ENCODE measurements at regions not wholly inside any gene's neighbourhood (a gene's known extent, or its start where the extent isn't known, plus 50 kb on each side); places are given as distances from the start of the nearest gene placed in this dataset.
"Not testable (repeated sequence)": the region's sequence is repeated elsewhere in the genome, so short reads cannot be mapped to it uniquely, and the experiment has no call there.

DNA sequence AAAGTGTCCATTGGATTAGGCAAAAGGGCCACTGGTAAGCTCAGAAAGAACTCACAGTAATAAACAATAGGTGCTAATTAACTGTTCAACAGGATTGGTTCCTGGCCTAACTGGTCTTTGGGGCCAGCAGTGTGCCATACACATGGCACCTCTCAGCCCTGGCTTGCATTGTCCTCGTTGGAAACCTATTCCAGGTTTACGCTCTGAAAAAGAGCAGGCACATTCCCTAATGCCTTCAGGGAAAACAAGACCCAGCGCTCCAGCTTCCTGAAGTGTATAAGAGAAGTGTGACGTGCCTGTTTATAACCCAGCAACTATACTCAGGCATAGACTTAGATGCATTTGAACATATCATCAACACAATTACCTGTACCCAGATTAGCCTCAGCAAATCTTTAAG, 51.9 kb upstream of the RBM47 start:
- DNase-seq: no peak

DNA sequence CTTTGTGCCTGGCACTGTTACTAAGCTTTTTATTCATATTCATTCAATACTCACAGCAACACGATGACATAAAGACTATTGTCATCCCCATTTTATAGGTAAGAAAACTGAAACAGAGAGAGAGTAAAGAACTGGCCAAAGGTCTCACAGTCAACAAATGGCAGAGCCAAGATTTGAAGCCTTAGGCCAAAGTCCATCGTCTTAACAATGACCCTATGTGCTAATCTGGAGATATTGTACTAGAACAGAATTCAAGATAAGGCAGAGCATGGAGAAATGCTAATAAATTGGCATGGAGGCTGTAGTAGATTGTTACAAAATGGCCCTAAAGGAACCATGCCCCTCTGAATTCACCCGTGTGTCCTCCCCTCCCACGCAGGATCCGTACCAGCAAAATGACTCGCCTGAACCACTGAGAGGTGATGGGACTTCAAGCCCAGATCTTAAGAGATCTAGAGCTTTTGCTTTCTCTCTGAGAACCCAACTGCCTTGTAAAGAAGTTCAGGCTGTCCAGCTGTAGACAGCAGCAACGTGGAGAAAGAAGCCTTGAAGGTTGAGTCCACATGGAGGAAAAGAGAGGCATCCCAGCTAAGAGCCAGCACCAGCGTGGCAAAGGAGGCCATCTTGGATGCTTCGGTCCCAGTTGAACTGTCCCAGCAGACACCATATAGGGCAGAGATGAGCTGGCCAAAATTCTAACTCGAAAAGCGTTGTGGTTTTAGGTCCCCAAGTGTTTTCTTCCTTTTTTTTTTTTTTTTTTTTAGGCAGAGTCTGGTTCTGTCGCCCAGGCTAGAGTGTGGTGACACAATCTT, 52.8 kb upstream of the RBM47 start:
- no peak for DNase-seq

DNA sequence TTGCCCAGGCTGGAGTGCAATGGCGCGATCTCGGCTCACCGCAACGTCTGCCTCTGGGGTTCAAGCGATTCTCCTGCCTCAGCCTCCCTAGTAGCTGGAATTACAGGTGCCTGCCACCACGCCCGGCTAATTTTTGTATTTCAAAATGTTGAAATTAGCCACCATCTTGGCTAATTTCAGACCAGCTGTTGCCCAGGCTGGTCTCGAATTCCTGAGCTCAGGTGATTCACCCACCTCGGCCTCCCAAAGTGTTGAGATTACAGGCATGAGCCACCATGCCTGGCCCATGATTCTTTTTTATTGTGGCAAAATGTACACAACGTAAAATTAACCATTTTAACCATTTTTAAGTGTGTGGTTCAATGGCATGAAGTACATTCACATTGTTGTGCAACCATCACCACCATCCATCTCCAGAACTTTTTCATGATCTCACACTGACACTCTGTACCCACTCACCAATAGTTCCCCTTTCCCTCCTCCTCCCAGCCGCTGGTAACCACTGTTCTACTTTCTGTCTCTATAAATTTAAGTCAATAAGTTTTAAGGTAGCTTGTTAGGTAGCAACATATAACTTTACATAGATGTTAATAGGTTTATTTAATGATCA, 54.0 kb upstream of the RBM47 start:
- DNase-seq: not testable (repeated sequence)

DNA sequence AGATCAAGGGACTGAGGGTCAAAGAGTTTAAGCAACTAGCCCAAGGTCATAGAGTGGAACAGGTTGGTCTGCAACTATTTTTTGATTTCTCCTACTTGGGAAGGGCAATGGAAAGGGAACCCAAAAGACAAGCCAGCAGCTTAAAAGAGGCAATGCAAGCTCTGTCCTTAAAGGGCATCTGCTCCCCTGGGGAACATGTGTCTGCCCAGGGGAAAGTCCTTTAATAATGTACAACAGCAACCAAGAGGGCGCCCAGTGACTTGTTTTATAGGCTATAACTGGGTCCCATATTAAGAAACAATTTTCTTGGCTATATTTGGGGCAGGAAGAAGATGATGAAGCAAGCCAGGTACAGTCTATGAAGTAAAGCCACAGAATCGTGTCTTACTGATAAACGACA, 54.7 kb upstream of the RBM47 start:
- no peak for DNase-seq

DNA sequence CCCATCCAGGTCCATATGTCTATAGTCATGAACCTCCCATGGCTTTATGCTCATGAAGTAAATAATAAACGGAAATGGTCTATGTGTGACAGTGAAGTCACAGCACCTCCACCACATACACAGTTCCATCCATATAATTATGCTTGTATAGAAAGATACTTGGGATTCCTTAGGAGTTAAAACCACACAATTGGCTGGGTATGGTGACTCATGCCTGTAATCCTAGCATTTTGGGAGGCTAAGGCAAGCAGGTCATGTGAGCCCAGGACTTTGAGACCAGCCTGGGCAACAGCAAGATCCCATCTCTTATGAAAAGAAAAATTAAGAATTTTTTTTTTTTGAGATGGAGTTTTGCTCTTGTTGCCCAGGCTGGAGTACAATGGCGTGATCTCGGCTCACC, 55.6 kb upstream of the RBM47 start:
- peak in 1 of 3 donors; percentile 57 for DNase-seq

DNA sequence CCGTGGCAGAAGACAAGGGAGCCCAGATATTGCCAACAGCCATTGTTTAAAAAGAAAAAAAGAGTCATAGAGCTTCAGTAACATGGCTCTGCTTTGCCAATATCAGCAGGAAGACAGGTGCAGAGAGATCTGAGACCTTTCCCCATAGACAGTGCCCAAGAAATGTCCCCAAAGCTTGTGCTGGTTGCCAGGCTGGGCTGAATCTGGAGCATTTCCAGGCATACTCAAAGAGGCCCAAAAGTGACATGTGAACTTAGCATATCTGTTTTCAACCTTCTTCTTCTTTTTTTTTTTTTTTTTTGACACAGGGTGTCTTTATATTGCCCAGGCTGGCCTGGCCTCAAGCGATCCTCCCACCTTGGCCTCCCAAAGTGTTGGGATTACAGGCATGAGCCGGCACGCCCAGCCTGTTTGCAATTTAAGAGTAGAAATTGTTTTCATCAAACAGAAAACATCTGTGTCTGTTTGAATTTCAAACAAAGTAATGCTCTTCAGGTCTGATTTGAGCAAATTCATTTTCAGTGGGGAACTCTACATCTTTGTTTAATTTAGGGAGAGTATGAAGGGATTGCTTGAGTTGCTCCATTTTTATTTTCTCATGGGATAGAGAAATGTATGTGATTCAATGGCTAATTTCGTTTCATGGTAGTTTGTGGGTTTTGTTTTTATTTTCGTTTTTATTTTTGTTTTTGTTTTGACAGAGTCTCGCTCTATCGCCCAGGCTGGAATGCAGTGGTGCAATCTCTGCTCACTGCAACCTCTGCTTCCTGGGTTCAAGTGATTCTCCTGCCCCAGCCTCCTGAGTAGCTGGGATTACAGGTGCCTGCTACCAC, 56.6 kb upstream of the RBM47 start:
- DNase-seq: no peak

DNA sequence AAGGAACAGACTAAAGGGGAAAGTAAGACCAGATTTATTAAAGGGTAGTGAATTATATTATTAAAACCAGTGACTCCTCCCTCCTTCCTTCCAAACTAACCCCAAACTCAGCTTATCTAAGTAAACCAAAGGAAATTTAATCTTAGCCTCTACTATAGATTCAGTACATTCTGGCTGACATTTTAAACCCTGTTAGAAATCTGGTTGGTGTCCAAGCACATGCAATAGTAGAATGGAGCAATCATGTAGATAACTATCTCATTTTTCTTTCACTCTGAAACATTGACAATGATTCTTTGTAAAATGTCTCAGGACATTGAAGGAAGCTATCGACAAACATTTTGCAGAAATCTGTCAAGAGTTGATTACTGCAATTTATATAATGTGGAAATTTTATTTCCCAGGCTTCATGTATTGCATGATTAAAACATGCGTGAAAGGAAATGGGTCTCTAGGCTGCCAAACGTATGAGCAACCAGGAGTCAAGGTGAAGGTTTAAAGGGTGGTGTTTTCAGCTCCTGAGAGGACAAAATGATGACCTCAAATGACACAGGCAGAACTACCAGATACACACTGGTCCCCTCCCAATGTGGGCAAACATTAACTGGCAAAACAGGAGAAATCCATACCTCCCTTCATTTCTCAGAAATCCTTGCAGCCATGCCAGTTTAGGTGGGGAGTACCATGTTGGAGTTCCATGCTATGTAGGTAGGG, 58.2 kb upstream of the RBM47 start:
- no peak for DNase-seq

DNA sequence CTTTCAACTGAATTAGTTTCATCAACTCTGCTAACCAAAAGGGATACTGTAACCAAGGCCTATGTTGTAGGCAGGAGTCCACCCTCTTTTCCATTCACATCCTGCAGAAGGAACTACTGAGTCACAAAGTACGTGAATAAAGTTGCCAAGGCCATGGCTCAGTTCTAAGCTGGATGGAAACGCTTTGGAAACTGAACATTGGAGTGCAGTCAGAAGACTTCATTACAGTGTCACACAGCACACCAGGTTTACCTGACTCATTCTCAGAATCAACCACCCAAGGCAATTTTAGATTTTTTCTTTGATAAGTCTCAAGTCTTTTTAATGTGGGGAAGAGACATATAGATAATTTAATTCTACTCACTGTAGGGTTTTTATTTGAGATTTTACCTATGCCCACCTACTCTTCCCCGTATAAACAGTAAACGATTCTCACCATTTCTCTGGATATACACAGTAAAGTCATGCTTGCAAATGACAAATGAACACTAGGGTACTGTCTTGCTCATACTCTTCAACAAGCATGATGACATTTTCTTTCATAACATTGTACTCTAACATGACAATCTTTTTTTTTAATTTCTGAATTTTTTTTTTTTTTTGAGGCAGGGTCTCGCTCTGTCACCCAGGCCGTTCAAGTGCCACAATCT, 58.9 kb upstream of the RBM47 start:
- no peak for DNase-seq

DNA sequence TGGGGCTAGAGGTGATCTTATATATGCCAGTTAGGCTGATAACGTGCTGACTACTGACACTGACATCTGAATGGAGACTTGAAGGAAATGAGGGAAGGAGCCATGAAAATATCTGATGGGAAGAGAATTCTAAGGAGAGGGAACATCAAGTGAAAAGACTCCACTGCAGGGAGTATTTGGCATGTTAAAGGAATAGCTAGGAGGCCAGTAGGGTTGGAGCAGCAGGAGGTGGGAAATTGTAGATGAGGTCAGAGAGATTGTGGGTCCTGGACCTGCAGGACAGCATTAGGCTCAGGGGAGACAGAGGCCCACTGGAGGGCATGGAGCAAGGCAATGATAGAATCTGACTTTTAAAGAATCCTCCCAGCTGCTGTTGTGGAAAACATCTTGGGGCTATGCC, 55.8 kb upstream of the NSUN7 start:
- no peak for DNase-seq

DNA sequence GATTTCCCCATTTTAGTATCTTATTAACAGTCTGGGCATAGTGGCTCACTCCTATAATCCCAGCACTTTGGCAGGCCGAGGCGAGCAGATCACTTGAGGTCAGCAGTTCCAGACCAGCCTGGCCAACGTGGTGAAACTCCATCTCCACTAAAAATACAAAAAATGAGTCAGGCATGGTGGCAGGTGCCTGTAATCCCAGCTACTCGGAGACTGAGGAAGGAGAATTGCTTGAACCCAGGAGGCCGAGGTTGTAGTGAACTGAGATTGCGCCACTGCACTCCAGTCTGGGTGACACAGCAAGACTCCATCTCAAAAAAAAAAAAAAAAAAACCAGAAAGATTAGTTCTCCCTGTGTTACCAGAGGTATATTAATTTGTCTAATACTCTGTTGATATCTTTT, 52.3 kb upstream of the NSUN7 start:
- not testable (repeated sequence) for DNase-seq

DNA sequence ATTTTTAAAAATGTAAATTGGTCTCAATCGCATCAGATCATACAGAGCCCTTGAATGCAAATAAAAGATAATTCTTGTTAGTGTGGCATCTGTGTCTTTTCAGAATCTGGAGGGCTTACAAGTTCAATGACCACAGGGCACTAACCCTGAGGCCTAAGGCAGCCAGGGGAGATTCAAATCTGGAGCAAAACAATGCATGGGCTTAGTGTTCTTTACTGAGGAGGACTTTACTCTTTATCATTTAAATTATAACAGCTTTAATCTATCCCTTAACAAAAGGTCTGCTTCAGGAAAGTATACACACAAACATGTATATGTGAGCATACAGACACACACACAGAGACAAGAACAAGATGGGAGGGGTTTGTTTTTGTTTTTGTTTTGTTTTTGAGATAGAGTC, 51.0 kb upstream of the NSUN7 start:
- no peak for DNase-seq

DNA sequence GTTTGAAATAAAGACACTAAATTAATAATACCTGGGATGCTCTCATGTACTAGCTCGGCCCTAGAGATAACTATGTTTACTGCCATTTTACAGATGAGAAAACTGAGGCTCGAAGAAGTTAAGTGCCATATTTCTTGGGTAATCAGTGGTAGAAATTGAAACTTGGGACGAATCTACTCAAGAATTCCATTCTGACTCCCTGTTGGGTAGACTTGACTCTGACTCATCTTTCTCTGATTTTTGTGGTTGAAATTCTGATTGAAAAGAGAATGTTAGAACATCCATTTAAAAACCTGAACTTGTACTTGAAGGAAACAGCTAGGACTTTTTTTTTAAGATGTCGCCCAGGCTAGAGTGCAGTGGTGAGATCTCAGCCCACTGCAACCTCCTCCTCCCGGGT, 50.1 kb upstream of the NSUN7 start:
- peak in 1 of 3 donors; percentile 41 for DNase-seq
